A549 (cell line): ENCODE measurements at regions not wholly inside any gene's neighbourhood (a gene's known extent, or its start where the extent isn't known, plus 50 kb on each side); places are given as distances from the start of the nearest gene placed in this dataset.

Source experiments
- ESRRA ChIP-seq: fragments of 150-350 bp; IDR thresholded peaks from 2 replicates; pipeline ENCODE4 v1.6.1; 2014; ENCODE audit warnings: mild to moderate bottlenecking, low read length, borderline replicate concordance
- HDAC2 ChIP-seq: fragments of 200-600 bp; sonication (generic); IDR thresholded peaks from 2 replicates; pipeline ENCODE4 v1.6.1; 2016
- JUN ChIP-seq, 2 experiments: fragments of >200 bp; sonication (Bioruptor Twin); formaldehyde crosslinking; IDR thresholded peaks; 2 replicates in 1 of 2; 3 replicates in 1 of 2; pipeline ENCODE4 v1.6.1; 2016 to 2017
- KDM1A ChIP-seq: fragments of 200-600 bp; sonication (generic); IDR thresholded peaks from 2 replicates; pipeline ENCODE4 v1.6.1; 2016; ENCODE audit warnings: low read depth, mild to moderate bottlenecking
- KDM5A ChIP-seq: fragments of 200-600 bp; sonication (generic); IDR thresholded peaks from 2 replicates; pipeline ENCODE4 v1.6.1; 2016; ENCODE audit warnings: antibody characterized with exemption, mild to moderate bottlenecking
- MAX ChIP-seq: IDR thresholded peaks from 2 replicates; pipeline ENCODE4 v1.6.1; 2012
- SMC3 ChIP-seq: fragments of >200 bp; sonication (Bioruptor Twin); formaldehyde crosslinking; IDR thresholded peaks from 3 replicates; pipeline ENCODE4 v1.6.1; 2018; ENCODE audit warnings: inconsistent platforms
- TF ChIP-seq, protein P1 (sequence below): fragments of >200 bp; sonication (Bioruptor Twin); formaldehyde crosslinking; IDR thresholded peaks from 3 replicates; pipeline ENCODE4 v1.5.1; 2016

- TF ChIP-seq HDAC2 (no peak), ESRRA (no peak), MAX (no peak), KDM1A (no peak), JUN (IDR thresholded peaks at IDR 0.05) (no peak), KDM5A (no peak), SMC3 (no peak)
- TF ChIP-seq, protein P1, sequence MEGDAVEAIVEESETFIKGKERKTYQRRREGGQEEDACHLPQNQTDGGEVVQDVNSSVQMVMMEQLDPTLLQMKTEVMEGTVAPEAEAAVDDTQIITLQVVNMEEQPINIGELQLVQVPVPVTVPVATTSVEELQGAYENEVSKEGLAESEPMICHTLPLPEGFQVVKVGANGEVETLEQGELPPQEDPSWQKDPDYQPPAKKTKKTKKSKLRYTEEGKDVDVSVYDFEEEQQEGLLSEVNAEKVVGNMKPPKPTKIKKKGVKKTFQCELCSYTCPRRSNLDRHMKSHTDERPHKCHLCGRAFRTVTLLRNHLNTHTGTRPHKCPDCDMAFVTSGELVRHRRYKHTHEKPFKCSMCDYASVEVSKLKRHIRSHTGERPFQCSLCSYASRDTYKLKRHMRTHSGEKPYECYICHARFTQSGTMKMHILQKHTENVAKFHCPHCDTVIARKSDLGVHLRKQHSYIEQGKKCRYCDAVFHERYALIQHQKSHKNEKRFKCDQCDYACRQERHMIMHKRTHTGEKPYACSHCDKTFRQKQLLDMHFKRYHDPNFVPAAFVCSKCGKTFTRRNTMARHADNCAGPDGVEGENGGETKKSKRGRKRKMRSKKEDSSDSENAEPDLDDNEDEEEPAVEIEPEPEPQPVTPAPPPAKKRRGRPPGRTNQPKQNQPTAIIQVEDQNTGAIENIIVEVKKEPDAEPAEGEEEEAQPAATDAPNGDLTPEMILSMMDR: no peak
These were observed 328.5 kb upstream of the AGA start for GRCh38 chr4:177770776-177771175.
